ENCODE measurements at regions not wholly inside any gene's neighbourhood (a gene's known extent, or its start where the extent isn't known, plus 50 kb on each side); places are given as distances from the start of the nearest gene placed in this dataset.

DNA sequence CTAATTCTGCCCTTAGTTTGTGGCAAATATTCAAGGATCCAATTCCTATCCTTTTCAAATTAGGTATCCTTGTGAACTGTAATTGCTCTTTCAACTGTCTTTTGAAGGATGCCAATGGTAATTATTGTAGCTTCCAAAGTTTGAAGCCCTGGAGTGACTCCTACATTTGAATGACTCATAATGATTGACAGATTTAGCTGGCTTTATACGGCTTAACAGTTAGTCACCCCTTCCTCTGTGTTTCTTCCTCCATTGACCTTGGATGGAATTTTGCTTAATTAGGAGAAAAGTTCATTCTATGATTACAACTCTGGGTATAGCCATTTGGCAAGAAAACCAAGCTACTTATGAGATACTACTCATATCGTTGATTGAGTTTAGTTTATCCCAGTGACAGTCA lies 639.3 kb upstream of the KIRREL3 start:
- intact Hi-C loops (cut with DNase I; ENCODE audit: low total_unique reads): loop anchor here (5.0 kb wide), 1 partner anchor 1403 kb away; no protein-coding TSS in a partner anchor
- no peaks in the 10 kb centered on the region for H3K36me3 ChIP-seq
- no peak for TF ChIP-seq CTCF (IDR thresholded peaks at IDR 0.05)

GRCh38 chr11:127632976-127633680 lies 632.6 kb upstream of the KIRREL3 start:
- Histone ChIP-seq H3K27ac (no peak overlapping the region), H3K36me3 (no peaks in the 10 kb centered on the region), H3K4me3 (no peak overlapping the region), H3K4me1 (no peaks in the 10 kb centered on the region), H3K27me3 (no peaks in the 10 kb centered on the region), H3K9me3 (no peaks in the 10 kb centered on the region)
- TF ChIP-seq CTCF (IDR thresholded peaks at IDR 0.05): no peak
- intact Hi-C loops (cut with DNase I; ENCODE audit: low total_unique reads): no loop called here
- no peak for DNase-seq

More for the DNA sequence above, 639.3 kb upstream of the KIRREL3 start:
- Histone ChIP-seq H3K4me1 (no peaks in the 10 kb centered on the region), H3K4me3 (no peak overlapping the region), H3K27me3 (no peaks in the 10 kb centered on the region), H3K27ac (no peak overlapping the region), H3K9me3 (no peaks in the 10 kb centered on the region)
- DNase-seq: no peak

GRCh38 chr11:127632546-127632945 lies 632.0 kb upstream of the KIRREL3 start:
- H3K27me3 ChIP-seq: no peaks in the 10 kb centered on the region
- H3K4me1 ChIP-seq: no peaks in the 10 kb centered on the region
- TF ChIP-seq CTCF (IDR thresholded peaks at IDR 0.05): no peak
- H3K36me3 ChIP-seq: no peaks in the 10 kb centered on the region
- intact Hi-C loops (cut with DNase I; ENCODE audit: low total_unique reads): no loop called here
- no peak for DNase-seq
- H3K27ac ChIP-seq: no peak overlapping the region
- H3K9me3 ChIP-seq: no peaks in the 10 kb centered on the region
- H3K4me3 ChIP-seq: no peak overlapping the region

DNA sequence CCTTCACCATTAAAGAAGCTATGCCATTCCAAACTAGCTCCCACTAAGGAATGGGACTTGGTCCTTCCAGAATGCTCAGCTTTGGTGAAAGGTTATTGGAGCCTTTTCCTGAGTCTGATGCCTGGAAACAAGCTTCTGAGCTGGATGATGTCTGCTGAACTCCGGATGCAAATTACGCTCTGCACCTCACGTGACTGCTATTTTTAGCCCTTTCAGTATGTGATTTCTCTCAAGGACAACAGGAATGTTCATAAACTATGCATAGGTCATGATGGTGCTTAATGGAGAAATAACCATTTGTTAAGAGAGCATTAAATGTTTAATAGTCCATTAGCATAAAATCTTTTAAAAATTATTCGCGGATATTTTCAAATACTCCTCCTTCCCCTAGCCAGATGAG lies 631.4 kb upstream of the KIRREL3 start:
- intact Hi-C loops (cut with DNase I; ENCODE audit: low total_unique reads): no loop called here
- no peaks in the 10 kb centered on the region for H3K4me1 ChIP-seq
- no peak for TF ChIP-seq CTCF (IDR thresholded peaks at IDR 0.05)
- no peak for DNase-seq
- H3K36me3 ChIP-seq: no peaks in the 10 kb centered on the region
- H3K27me3 ChIP-seq: no peaks in the 10 kb centered on the region
- H3K27ac ChIP-seq: no peak overlapping the region
- no peaks in the 10 kb centered on the region for H3K9me3 ChIP-seq
- no peak overlapping the region for H3K4me3 ChIP-seq

GRCh38 chr11:127629200-127629599 lies 628.6 kb upstream of the KIRREL3 start:
- intact Hi-C loops (cut with DNase I; ENCODE audit: low total_unique reads): no loop called here
- no peaks in the 10 kb centered on the region for H3K27me3 ChIP-seq
- TF ChIP-seq CTCF (IDR thresholded peaks at IDR 0.05): no peak
- H3K36me3 ChIP-seq: no peaks in the 10 kb centered on the region
- no peak overlapping the region for H3K27ac ChIP-seq
- no peaks in the 10 kb centered on the region for H3K4me1 ChIP-seq
- DNase-seq: no peak
- no peak overlapping the region for H3K4me3 ChIP-seq
- H3K9me3 ChIP-seq: no peaks in the 10 kb centered on the region

DNA sequence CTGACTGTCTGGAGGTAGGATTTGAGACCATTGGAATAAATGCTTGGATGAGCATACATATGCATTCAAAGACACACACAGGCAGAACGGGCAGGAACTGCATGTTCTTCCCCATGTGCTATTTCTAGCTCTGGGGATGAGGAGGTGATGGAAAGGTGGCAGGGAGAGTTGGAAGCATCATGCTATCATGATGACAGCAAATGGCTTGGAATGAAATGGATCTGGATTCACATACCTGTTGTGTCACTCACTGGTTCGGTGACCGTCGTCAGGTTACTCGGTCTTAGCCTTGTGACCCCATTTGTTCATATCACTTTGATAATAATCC lies 627.9 kb upstream of the KIRREL3 start:
- no peaks in the 10 kb centered on the region for H3K9me3 ChIP-seq
- H3K4me1 ChIP-seq: no peaks in the 10 kb centered on the region
- intact Hi-C loops (cut with DNase I; ENCODE audit: low total_unique reads): no loop called here
- DNase-seq: no peak
- TF ChIP-seq CTCF (IDR thresholded peaks at IDR 0.05): no peak
- no peak overlapping the region for H3K27ac ChIP-seq
- no peak overlapping the region for H3K4me3 ChIP-seq
- no peaks in the 10 kb centered on the region for H3K36me3 ChIP-seq
- no peaks in the 10 kb centered on the region for H3K27me3 ChIP-seq

Measured in tibial artery (tissue), 4 donors.